ENCODE measurements at regions not wholly inside any gene's neighbourhood (a gene's known extent, or its start where the extent isn't known, plus 50 kb on each side); places are given as distances from the start of the nearest gene placed in this dataset.

DNA sequence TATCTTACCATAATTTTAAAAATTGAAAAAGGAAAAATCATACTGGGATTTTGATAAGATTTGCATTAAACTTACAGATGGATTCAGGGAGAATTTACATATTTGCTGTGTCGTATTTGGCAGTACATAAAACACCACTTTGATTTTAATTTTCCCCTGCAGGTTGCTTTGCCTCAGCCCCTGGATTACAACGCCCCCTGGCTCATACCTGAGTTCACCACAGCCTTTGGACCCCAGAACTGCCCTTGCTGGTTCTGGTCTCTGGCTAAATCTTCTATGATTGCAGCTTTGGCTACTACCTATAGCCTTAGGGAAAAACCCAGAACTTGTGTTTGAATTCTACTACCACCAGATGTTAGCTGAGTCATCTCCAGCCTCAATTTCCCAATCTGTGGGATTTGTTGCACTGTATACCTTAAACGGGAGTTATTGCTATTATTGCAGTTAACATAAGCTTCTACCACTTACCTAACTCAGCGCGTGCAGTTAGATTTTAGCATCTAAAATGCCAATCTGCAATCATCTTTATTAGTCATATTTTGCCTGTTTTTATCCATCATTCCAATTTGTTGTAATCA lies 315.7 kb upstream of the GADL1 start:
- TF ChIP-seq, protein P1, sequence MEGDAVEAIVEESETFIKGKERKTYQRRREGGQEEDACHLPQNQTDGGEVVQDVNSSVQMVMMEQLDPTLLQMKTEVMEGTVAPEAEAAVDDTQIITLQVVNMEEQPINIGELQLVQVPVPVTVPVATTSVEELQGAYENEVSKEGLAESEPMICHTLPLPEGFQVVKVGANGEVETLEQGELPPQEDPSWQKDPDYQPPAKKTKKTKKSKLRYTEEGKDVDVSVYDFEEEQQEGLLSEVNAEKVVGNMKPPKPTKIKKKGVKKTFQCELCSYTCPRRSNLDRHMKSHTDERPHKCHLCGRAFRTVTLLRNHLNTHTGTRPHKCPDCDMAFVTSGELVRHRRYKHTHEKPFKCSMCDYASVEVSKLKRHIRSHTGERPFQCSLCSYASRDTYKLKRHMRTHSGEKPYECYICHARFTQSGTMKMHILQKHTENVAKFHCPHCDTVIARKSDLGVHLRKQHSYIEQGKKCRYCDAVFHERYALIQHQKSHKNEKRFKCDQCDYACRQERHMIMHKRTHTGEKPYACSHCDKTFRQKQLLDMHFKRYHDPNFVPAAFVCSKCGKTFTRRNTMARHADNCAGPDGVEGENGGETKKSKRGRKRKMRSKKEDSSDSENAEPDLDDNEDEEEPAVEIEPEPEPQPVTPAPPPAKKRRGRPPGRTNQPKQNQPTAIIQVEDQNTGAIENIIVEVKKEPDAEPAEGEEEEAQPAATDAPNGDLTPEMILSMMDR (conservative IDR thresholded peaks at IDR 0.05; ENCODE audit: low read depth in 2 of 2): peak; percentile 79 to 87
- TF ChIP-seq EZH2 (IDR thresholded peaks at IDR 0.05; ENCODE audit: low read depth, unreplicated experiment): no peak
- TF ChIP-seq, protein P2, sequence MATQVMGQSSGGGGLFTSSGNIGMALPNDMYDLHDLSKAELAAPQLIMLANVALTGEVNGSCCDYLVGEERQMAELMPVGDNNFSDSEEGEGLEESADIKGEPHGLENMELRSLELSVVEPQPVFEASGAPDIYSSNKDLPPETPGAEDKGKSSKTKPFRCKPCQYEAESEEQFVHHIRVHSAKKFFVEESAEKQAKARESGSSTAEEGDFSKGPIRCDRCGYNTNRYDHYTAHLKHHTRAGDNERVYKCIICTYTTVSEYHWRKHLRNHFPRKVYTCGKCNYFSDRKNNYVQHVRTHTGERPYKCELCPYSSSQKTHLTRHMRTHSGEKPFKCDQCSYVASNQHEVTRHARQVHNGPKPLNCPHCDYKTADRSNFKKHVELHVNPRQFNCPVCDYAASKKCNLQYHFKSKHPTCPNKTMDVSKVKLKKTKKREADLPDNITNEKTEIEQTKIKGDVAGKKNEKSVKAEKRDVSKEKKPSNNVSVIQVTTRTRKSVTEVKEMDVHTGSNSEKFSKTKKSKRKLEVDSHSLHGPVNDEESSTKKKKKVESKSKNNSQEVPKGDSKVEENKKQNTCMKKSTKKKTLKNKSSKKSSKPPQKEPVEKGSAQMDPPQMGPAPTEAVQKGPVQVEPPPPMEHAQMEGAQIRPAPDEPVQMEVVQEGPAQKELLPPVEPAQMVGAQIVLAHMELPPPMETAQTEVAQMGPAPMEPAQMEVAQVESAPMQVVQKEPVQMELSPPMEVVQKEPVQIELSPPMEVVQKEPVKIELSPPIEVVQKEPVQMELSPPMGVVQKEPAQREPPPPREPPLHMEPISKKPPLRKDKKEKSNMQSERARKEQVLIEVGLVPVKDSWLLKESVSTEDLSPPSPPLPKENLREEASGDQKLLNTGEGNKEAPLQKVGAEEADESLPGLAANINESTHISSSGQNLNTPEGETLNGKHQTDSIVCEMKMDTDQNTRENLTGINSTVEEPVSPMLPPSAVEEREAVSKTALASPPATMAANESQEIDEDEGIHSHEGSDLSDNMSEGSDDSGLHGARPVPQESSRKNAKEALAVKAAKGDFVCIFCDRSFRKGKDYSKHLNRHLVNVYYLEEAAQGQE (IDR thresholded peaks at IDR 0.05; ENCODE audit: unreplicated experiment): no peak
